Calu3 (cell line): ENCODE measurements at regions not wholly inside any gene's neighbourhood (a gene's known extent, or its start where the extent isn't known, plus 50 kb on each side); places are given as distances from the start of the nearest gene placed in this dataset.

Experiments used
- BruUV-seq: library from RNA; stranded (reverse); fragments of 400-500 nt; replicated peaks from 2 replicates; lab custom pipeline; 2021; lab: Mats Ljungman, UMichigan
- CTCF ChIA-PET: fragments of 300-600 bp; sonication (Branson Sonifier 250); formaldehyde crosslinking; loops from one replicate; lab custom pipeline; 2022; ENCODE audit warnings: antibody characterized with exemption; lab: Charles Lee
- DNase-seq: peaks from one replicate; pipeline ENCODE4 v3.0.0; 2022
- H3K27ac Mint-ChIP-seq: one replicate; pipeline ENCODE4 v1.8.0; 2022; ENCODE audit warnings: mixed read lengths; ENCODE audit not compliant: unreplicated experiment
- H3K27me3 Mint-ChIP-seq: one replicate; pipeline ENCODE4 v1.8.0; 2022; ENCODE audit warnings: mixed read lengths; ENCODE audit not compliant: unreplicated experiment
- H3K36me3 Mint-ChIP-seq: one replicate; pipeline ENCODE4 v1.8.0; 2022; ENCODE audit warnings: mild to moderate bottlenecking, moderate library complexity, mixed read lengths; ENCODE audit not compliant: insufficient read depth, unreplicated experiment
- H3K4me1 Mint-ChIP-seq: one replicate; pipeline ENCODE4 v1.8.0; 2022; ENCODE audit warnings: mild to moderate bottlenecking, low read depth, mixed read lengths; ENCODE audit not compliant: unreplicated experiment
- H3K4me3 Mint-ChIP-seq: one replicate; pipeline ENCODE4 v1.8.0; 2022; ENCODE audit warnings: mild to moderate bottlenecking, low read depth, moderate library complexity, mixed read lengths; ENCODE audit not compliant: unreplicated experiment
- H3K9me3 Mint-ChIP-seq: one replicate; pipeline ENCODE4 v1.8.0; 2022; ENCODE audit warnings: low read depth, mixed read lengths; ENCODE audit not compliant: unreplicated experiment
- CTCF ChIP-seq: fragments of 200-600 bp; IDR thresholded peaks from one replicate; pipeline ENCODE4 v1.8.0; 2022; ENCODE audit warnings: antibody characterized with exemption; ENCODE audit not compliant: unreplicated experiment
- intact Hi-C: fragments of 100-400 bp; cut with micrococcal nuclease; formaldehyde crosslinking; loops from one replicate; pipeline ENCODE4 v1.10.0; 2022; ENCODE audit not compliant: unreplicated experiment

- no peak for DNase-seq
- H3K9me3 Mint-ChIP-seq = no peaks in the 10 kb centered on the region
- H3K4me1 Mint-ChIP-seq = no peaks in the 10 kb centered on the region
- no TSS peak for BruUV-seq
- no peaks in the 10 kb centered on the region for H3K36me3 Mint-ChIP-seq
- no peak for TF ChIP-seq CTCF
- intact Hi-C loops = no loop called here
- peaks cover 43% of the 10 kb centered on the region for H3K27me3 Mint-ChIP-seq
- H3K4me3 Mint-ChIP-seq = no peak overlapping the region
- no peak overlapping the region for H3K27ac Mint-ChIP-seq
- CTCF ChIA-PET = no interaction called here
Measured at GRCh38 chr10:94178475-94179253, 184.1 kb downstream of the NOC3L start.

- Mint-ChIP-seq H3K36me3 (no peaks in the 10 kb centered on the region), H3K27me3 (peaks cover 26% of the 10 kb centered on the region), H3K4me1 (no peaks in the 10 kb centered on the region), H3K4me3 (no peak overlapping the region), H3K9me3 (no peaks in the 10 kb centered on the region), H3K27ac (no peak overlapping the region)
- no TSS peak for BruUV-seq
- no peak for TF ChIP-seq CTCF
- CTCF ChIA-PET = no interaction called here
- no peak for DNase-seq
- intact Hi-C loops = no loop called here
Measured at GRCh38 chr10:94180576-94180975, 182.2 kb downstream of the NOC3L start.

GRCh38 chr10:94183666-94184264, 179.0 kb downstream of the NOC3L start:
- Mint-ChIP-seq H3K36me3 (no peaks in the 10 kb centered on the region), H3K9me3 (no peaks in the 10 kb centered on the region), H3K4me1 (no peaks in the 10 kb centered on the region), H3K27me3 (no peaks in the 10 kb centered on the region), H3K4me3 (no peak overlapping the region), H3K27ac (no peak overlapping the region)
- DNase-seq = no peak
- no peak for TF ChIP-seq CTCF
- intact Hi-C loops = no loop called here
- CTCF ChIA-PET = interaction anchor here (0.6 kb wide), 1 partner anchor 712 kb away, joined by 4 read pairs; no protein-coding TSS in a partner anchor
- no TSS peak for BruUV-seq

- DNase-seq = no peak
- Mint-ChIP-seq H3K9me3 (no peaks in the 10 kb centered on the region), H3K36me3 (no peaks in the 10 kb centered on the region), H3K4me3 (no peak overlapping the region), H3K4me1 (no peaks in the 10 kb centered on the region), H3K27ac (no peak overlapping the region), H3K27me3 (peaks cover 21% of the 10 kb centered on the region)
- CTCF ChIA-PET = interaction anchor here (1.2 kb wide), 1 partner anchor 9 kb away, joined by 3 read pairs; no protein-coding TSS in a partner anchor
- no TSS peak for BruUV-seq
- intact Hi-C loops = no loop called here
- TF ChIP-seq CTCF = no peak
Measured at GRCh38 chr10:94186722-94187121, 176.0 kb downstream of the NOC3L start.
